ENCODE measurements at regions not wholly inside any gene's neighbourhood (a gene's known extent, or its start where the extent isn't known, plus 50 kb on each side); places are given as distances from the start of the nearest gene placed in this dataset.

DNA sequence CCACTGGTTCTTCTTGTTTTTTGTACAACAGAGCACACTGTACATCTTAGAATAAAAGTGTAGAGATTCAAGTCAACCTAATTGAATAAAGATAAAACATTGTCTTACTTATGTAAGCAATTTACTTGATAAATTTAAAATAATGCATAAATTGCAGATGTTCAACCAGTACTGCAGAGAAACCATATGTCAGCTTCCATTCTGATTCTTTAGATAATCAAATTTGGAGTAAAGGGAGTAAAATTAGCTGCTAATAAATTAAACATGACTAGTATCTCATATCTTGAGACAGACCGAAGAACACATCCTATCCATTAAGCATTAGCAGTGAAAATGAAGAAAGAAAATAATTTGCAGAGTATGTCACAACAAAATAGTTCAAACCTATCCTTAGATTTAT lies 261.2 kb downstream of the GASK1B start:
- TF ChIP-seq, protein P1, sequence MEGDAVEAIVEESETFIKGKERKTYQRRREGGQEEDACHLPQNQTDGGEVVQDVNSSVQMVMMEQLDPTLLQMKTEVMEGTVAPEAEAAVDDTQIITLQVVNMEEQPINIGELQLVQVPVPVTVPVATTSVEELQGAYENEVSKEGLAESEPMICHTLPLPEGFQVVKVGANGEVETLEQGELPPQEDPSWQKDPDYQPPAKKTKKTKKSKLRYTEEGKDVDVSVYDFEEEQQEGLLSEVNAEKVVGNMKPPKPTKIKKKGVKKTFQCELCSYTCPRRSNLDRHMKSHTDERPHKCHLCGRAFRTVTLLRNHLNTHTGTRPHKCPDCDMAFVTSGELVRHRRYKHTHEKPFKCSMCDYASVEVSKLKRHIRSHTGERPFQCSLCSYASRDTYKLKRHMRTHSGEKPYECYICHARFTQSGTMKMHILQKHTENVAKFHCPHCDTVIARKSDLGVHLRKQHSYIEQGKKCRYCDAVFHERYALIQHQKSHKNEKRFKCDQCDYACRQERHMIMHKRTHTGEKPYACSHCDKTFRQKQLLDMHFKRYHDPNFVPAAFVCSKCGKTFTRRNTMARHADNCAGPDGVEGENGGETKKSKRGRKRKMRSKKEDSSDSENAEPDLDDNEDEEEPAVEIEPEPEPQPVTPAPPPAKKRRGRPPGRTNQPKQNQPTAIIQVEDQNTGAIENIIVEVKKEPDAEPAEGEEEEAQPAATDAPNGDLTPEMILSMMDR (conservative IDR thresholded peaks at IDR 0.05) = no peak
- TF ChIP-seq ZFX (IDR thresholded peaks at IDR 0.05) = no peak

Measured in C4-2B (cell line).